ENCODE measurements at regions not wholly inside any gene's neighbourhood (a gene's known extent, or its start where the extent isn't known, plus 50 kb on each side); places are given as distances from the start of the nearest gene placed in this dataset.

DNA sequence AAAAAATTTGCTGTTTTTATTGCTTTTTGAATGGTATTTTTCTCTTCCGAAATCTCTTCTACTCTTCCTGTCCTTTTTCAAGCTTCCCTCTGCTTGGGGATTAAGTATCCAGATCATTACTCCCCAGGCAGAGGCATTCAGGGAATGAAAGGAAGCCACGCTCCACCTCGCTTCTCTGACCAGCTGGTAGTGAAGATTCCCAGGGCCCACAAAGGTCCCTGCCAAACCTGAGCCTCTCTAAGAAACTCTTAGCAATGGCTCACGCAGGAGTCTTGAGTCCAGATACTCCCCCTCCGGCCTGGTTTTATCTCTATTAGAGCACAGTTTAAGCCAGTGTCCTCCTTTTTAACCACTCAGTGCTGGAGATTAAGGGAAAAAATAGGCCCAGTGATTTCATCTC is 51.4 kb upstream of the SOD3 start:
- H3K4me1 ChIP-seq: peaks cover 0 to 20% (median 8%) of the 10 kb centered on the region in 3 donors
- 39 to 66% methylated on average over 5 of the region's 5 CpGs for WGBS, 2 donors (ENCODE audit: low coverage in 1 of 2)
- no peak overlapping the region for H3K4me3 ChIP-seq
- H3K9me3 ChIP-seq: no peaks in the 10 kb centered on the region
- peak overlapping the region in 3 of 4 donors; percentile 52 to 57 (median 55) for H3K27ac ChIP-seq
- H3K36me3 ChIP-seq: no peaks in the 10 kb centered on the region
- no peaks in the 10 kb centered on the region for H3K27me3 ChIP-seq
- peak; percentile 77 for ATAC-seq
- TF ChIP-seq POLR2AphosphoS5 (IDR thresholded peaks at IDR 0.05) (no peak), EP300 (IDR thresholded peaks at IDR 0.05) (no peak), POLR2A (IDR thresholded peaks at IDR 0.05) (no peak)
- TF ChIP-seq, protein P1, sequence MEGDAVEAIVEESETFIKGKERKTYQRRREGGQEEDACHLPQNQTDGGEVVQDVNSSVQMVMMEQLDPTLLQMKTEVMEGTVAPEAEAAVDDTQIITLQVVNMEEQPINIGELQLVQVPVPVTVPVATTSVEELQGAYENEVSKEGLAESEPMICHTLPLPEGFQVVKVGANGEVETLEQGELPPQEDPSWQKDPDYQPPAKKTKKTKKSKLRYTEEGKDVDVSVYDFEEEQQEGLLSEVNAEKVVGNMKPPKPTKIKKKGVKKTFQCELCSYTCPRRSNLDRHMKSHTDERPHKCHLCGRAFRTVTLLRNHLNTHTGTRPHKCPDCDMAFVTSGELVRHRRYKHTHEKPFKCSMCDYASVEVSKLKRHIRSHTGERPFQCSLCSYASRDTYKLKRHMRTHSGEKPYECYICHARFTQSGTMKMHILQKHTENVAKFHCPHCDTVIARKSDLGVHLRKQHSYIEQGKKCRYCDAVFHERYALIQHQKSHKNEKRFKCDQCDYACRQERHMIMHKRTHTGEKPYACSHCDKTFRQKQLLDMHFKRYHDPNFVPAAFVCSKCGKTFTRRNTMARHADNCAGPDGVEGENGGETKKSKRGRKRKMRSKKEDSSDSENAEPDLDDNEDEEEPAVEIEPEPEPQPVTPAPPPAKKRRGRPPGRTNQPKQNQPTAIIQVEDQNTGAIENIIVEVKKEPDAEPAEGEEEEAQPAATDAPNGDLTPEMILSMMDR (IDR thresholded peaks at IDR 0.05): no peak

DNA sequence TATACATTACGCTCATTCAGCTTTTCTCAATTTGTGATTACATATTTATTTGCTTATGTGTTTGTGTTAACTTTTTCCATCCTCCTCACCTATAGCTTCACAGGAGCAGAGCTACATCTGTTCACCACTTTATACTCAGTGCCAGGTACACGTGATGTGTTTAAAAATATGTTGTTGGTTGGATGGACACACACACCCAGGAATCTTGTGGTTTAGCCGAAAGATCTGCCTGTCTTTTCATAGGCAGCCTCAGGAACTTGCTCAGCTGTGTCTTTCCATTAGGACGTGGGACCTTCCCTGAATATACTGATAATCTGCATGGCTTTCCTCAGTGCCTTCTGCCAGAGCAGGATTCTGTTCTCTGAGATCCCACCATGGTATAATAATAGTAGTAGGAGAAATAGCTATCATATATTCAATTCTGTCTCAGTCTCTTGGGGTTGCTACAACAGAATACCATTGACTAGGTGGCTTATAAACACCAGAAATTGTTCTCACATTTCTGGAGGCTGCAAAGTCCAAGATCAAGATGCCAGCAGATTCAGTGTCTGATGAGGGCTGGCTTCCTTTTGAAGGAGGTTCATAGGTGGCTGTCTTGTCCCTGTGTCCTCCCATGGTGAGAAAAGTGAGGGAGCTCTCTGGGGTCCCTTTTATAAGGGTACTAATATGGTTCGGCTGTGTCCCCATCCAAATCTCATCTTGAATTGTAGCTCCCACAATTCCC is 50.0 kb upstream of the SOD3 start:
- peaks cover 0 to 20% (median 8%) of the 10 kb centered on the region in 3 donors for H3K4me1 ChIP-seq
- ATAC-seq: no peak
- 62 to 87% methylated on average over 3 to 5 of the region's 5 CpGs for WGBS, 2 donors (ENCODE audit: low coverage in 1 of 2)

More for the DNA sequence above, 50.0 kb upstream of the SOD3 start:
- H3K9me3 ChIP-seq: no peaks in the 10 kb centered on the region
- no peaks in the 10 kb centered on the region for H3K27me3 ChIP-seq
- H3K36me3 ChIP-seq: no peaks in the 10 kb centered on the region
- peak overlapping the region in 2 of 4 donors; percentile 55 to 57 for H3K27ac ChIP-seq
- H3K4me3 ChIP-seq: no peak overlapping the region
- no peak for TF ChIP-seq POLR2AphosphoS5 (IDR thresholded peaks at IDR 0.05)
- TF ChIP-seq, protein P1 (IDR thresholded peaks at IDR 0.05): no peak
- no peak for TF ChIP-seq EP300 (IDR thresholded peaks at IDR 0.05)
- TF ChIP-seq POLR2A (IDR thresholded peaks at IDR 0.05): no peak

Measured in gastroesophageal sphincter (tissue), 4 donors.